GM12878 (cell line): ENCODE measurements at regions not wholly inside any gene's neighbourhood (a gene's known extent, or its start where the extent isn't known, plus 50 kb on each side); places are given as distances from the start of the nearest gene placed in this dataset.

Source experiments
- MAX ChIP-seq: IDR thresholded peaks from 2 replicates; pipeline ENCODE4 v1.6.1; 2012; ENCODE audit warnings: low read depth, low read length, improper control_type of control experiment
- POLR2A ChIP-seq: IDR thresholded peaks from 2 replicates; pipeline ENCODE4 v1.6.1; 2011; ENCODE audit warnings: low read depth, mild to moderate bottlenecking, low read length

GRCh38 chr2:235384624-235385023 is 109.2 kb upstream of the AGAP1 start:
- no peak for TF ChIP-seq MAX
- no peak for TF ChIP-seq POLR2A
